Ascending aorta (tissue), 2 donors: ENCODE measurements at regions not wholly inside any gene's neighbourhood (a gene's known extent, or its start where the extent isn't known, plus 50 kb on each side); places are given as distances from the start of the nearest gene placed in this dataset.
"Not testable (repeated sequence)": the region's sequence is repeated elsewhere in the genome, so short reads cannot be mapped to it uniquely, and the experiment has no call there.

Source experiments
- DNase-seq, 2 donors: peaks; one replicate each; pipeline ENCODE4 v3.0.0-alpha.2; 2019; ENCODE audit warnings: low spot score in 2 of 2
- H3K27ac ChIP-seq, 2 donors: fragments of 200-600 bp; sonication (generic); one replicate each; pipeline ENCODE4 v1.5.1; 2016 to 2017; ENCODE audit warnings: mild to moderate bottlenecking in 1 of 2
- H3K27me3 ChIP-seq: fragments of 200-600 bp; sonication (generic); one replicate; pipeline ENCODE4 v1.5.1; 2017
- H3K36me3 ChIP-seq, 2 donors: fragments of 200-600 bp; sonication (generic); one replicate each; pipeline ENCODE4 v1.5.1; 2016
- H3K4me1 ChIP-seq, 2 donors: fragments of 200-600 bp; sonication (generic); one replicate each; pipeline ENCODE4 v1.5.1; 2016 to 2017; ENCODE audit warnings: mild to moderate bottlenecking in 1 of 2
- H3K4me3 ChIP-seq, 2 donors: fragments of 200-600 bp; sonication (generic); one replicate each; pipeline ENCODE4 v1.5.1; 2016 to 2017; ENCODE audit warnings: mild to moderate bottlenecking in 1 of 2
- H3K9me3 ChIP-seq, 2 donors: fragments of 200-600 bp; sonication (generic); one replicate each; pipeline ENCODE4 v1.5.1; 2016
- intact Hi-C: fragments of 100-400 bp; cut with DNase I; formaldehyde crosslinking; loops from one replicate; pipeline ENCODE4 v1.15.1; 2023
- TF ChIP-seq, protein P1 (sequence below), 3 experiments: fragments of 200-600 bp in 2 of 3; fragments of 450-650 bp in 1 of 3; sonication (generic) in 2 of 3; IDR thresholded peaks; one replicate each; pipeline ENCODE4 v1.5.1; 2016 to 2019; ENCODE audit warnings: antibody characterized with exemption in 3 of 3, mild to moderate bottlenecking in 1 of 3, moderate library complexity in 1 of 3

DNA sequence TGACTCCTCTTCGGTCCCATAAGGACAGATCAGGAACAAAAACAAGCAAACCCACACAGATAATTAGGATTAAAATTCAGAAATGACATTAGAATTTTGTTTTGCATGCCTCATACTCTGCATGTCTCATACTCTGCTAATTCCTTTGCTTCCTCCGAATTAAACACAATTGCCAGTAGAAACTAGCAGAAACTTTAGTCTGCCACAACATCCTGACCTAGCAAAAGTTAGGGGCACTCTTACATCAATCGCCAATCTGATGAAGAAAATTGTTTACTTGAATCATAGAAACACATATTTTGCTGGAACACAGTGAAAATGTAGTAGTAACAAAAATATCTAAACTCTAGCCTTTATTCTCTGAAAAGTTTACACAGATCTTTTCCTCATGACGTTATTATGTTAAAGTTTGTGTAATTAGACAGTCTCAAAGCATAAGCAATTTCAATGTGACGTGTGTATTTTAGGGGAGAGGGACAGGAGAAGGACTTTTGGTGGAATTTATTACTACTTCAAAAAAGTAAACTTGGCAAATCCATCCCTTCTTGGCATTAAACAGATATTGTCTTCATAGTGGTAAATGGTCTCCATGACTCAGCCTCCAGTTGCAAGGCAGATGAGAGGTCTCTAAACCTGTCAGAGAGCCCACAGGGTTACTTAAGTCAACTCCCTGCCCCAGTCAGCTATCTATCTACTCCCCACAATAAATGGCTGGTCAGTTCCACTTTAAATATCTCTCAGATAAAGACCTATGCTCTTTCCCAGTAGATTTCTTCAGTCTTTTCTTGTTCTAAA is 249.8 kb upstream of the UBASH3B start:
- no peaks in the 10 kb centered on the region for H3K4me1 ChIP-seq
- H3K4me3 ChIP-seq = no peak overlapping the region
- TF ChIP-seq, protein P1, sequence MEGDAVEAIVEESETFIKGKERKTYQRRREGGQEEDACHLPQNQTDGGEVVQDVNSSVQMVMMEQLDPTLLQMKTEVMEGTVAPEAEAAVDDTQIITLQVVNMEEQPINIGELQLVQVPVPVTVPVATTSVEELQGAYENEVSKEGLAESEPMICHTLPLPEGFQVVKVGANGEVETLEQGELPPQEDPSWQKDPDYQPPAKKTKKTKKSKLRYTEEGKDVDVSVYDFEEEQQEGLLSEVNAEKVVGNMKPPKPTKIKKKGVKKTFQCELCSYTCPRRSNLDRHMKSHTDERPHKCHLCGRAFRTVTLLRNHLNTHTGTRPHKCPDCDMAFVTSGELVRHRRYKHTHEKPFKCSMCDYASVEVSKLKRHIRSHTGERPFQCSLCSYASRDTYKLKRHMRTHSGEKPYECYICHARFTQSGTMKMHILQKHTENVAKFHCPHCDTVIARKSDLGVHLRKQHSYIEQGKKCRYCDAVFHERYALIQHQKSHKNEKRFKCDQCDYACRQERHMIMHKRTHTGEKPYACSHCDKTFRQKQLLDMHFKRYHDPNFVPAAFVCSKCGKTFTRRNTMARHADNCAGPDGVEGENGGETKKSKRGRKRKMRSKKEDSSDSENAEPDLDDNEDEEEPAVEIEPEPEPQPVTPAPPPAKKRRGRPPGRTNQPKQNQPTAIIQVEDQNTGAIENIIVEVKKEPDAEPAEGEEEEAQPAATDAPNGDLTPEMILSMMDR (IDR thresholded peaks at IDR 0.05) = no peak
- intact Hi-C loops = no loop called here
- no peak for DNase-seq
- no peaks in the 10 kb centered on the region for H3K36me3 ChIP-seq
- no peak overlapping the region for H3K27ac ChIP-seq
- no peaks in the 10 kb centered on the region for H3K9me3 ChIP-seq
- H3K27me3 ChIP-seq = no peaks in the 10 kb centered on the region

DNA sequence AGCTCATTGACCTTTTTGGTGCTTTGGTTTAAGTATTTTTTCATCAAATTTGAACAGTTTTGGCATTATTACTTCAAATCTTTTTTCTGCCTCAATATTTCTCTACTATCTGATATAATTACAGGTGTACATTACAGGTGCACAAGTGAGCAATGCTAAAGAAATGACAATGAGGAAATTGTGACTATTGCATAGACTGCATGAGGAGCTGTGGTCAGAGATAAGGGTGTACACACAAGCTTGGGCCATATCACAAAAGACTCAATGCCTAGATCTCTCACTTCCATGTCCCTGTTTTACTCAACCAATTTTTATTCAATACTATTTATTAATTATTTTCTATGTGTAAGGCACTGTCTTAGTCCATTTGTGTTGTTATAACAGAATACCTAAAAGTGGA is 251.0 kb upstream of the UBASH3B start:
- no peaks in the 10 kb centered on the region for H3K9me3 ChIP-seq
- TF ChIP-seq, protein P1 (IDR thresholded peaks at IDR 0.05) = no peak
- H3K27me3 ChIP-seq = no peaks in the 10 kb centered on the region
- H3K36me3 ChIP-seq = no peaks in the 10 kb centered on the region
- H3K4me1 ChIP-seq = no peaks in the 10 kb centered on the region
- DNase-seq = no peak
- H3K27ac ChIP-seq = no peak overlapping the region
- intact Hi-C loops = no loop called here
- H3K4me3 ChIP-seq = no peak overlapping the region

DNA sequence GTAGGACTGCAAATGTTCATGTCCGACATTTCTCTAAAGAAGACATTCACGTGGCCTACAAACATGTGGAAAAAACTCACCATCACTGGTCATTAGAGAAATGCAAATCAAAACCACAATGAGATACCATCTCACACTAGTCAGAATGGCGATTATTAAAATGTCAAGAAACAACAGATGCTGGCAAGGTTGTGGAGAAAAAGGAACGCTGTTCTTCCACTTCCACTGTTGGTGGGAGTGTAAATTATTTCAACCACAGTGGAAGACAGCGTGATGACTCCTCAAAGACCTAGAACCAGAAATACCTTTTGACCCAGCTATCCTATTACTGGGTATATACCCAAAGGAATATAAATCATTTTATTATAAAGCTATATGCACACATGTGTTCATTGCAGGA is 253.9 kb upstream of the UBASH3B start:
- H3K4me3 ChIP-seq, H3K27me3 ChIP-seq, H3K36me3 ChIP-seq, H3K27ac ChIP-seq, H3K4me1 ChIP-seq, H3K9me3 ChIP-seq, intact Hi-C loops, DNase-seq: not testable (repeated sequence)

DNA sequence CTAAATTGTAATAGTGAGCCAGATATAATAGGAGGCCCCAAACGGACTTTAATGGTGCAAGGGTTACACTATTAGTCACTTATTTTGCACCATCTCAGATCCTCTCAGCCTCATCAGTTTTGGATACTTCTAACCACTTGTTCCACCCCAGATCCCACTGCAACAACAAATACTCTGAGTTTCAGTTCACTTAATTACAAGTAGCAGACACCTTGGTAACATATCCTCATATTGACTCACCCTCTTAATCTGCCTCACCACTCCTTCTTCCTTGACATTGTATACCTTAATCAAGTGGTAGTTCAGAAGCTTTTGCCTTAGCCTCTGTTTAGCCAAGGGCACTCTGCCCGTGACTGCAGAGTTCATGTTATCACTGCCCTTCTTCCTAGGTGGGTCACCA is 256.1 kb upstream of the UBASH3B start:
- Histone ChIP-seq H3K4me3 (no peak overlapping the region), H3K27me3 (no peaks in the 10 kb centered on the region), H3K4me1 (no peaks in the 10 kb centered on the region), H3K36me3 (no peaks in the 10 kb centered on the region), H3K27ac (no peak overlapping the region), H3K9me3 (no peaks in the 10 kb centered on the region)
- TF ChIP-seq, protein P1 (IDR thresholded peaks at IDR 0.05) = no peak
- DNase-seq = no peak
- intact Hi-C loops = no loop called here

DNA sequence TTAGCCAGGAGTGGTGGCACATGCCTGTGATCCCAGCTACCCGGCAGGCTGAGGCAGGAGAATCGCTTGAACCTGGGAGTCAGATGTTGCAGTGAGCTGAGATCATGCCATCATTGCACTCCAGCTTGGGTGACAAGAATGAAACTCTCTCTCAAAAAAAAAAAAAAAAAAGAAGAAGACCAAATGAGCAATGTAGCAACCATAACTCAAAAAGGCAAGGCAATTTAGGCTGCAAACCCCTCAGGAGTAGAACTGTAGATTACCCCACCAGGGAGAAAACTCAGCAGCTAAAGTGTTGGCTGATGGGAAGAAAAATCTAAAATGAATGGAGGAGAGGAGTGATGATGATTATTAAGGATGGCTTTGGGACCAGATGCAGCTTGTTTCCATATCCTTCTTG is 256.7 kb upstream of the UBASH3B start:
- H3K4me1 ChIP-seq = no peaks in the 10 kb centered on the region
- TF ChIP-seq, protein P1 (IDR thresholded peaks at IDR 0.05) = no peak
- H3K36me3 ChIP-seq = no peaks in the 10 kb centered on the region
- H3K27me3 ChIP-seq = no peaks in the 10 kb centered on the region
- intact Hi-C loops = no loop called here
- no peak overlapping the region for H3K4me3 ChIP-seq
- H3K27ac ChIP-seq = no peak overlapping the region
- no peak for DNase-seq
- H3K9me3 ChIP-seq = no peaks in the 10 kb centered on the region

DNA sequence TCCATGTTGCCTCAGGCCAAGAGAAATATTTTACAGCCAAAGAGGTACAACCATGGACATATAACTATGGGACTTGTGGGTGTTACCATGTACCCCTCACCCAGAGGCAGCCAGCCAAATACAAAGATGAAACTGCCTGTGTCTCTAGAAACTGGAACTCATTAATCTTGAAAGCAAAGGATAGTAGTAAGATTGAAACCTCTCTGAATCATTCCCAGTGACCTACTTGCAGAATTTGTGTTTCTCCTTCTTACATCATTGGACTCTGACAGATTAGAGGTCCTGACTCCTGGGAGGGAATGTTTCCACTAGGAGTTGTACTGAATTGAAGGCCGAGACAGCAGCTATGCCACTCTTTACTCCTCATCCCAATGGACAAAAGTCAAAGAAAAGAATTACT is 257.4 kb upstream of the UBASH3B start:
- Histone ChIP-seq H3K9me3 (no peaks in the 10 kb centered on the region), H3K36me3 (no peaks in the 10 kb centered on the region), H3K4me3 (no peak overlapping the region), H3K27me3 (no peaks in the 10 kb centered on the region), H3K27ac (no peak overlapping the region), H3K4me1 (no peaks in the 10 kb centered on the region)
- TF ChIP-seq, protein P1 (IDR thresholded peaks at IDR 0.05) = no peak
- intact Hi-C loops = no loop called here
- no peak for DNase-seq
